AG04450 (cell line): ENCODE measurements at regions not wholly inside any gene's neighbourhood (a gene's known extent, or its start where the extent isn't known, plus 50 kb on each side); places are given as distances from the start of the nearest gene placed in this dataset.
A peak's percentile ranks its signal among the peaks of the same experiment; 100 is the strongest.

Experiments used
- CTCF ChIA-PET: fragments of 300-600, 350-600 bp; formaldehyde crosslinking; extraction: SDS; loops from one replicate; lab custom pipeline; 2022; ENCODE audit warnings: antibody characterized with exemption, inconsistent platforms; lab: Charles Lee
- POLR2A ChIA-PET: fragments of 350-600 bp; formaldehyde crosslinking; extraction: SDS; loops from one replicate; lab custom pipeline; 2021; ENCODE audit warnings: antibody characterized with exemption, inconsistent platforms; lab: Yijun Ruan, JAX
- DNase-seq: peaks from one replicate; pipeline ENCODE4 v3.0.0-alpha.2; 2011; ENCODE audit warnings: low read depth, low spot score
- H3K27ac ChIP-seq: one replicate; pipeline ENCODE4 v1.5.1; 2012; ENCODE audit warnings: low read depth, low read length, control low read depth
- H3K27me3 ChIP-seq: one replicate; pipeline ENCODE4 v1.6.0; 2012; ENCODE audit warnings: low read length; ENCODE audit not compliant: control insufficient read depth, insufficient read depth
- H3K4me3 ChIP-seq: 2 replicates; pipeline ENCODE4 v1.5.1; 2011; ENCODE audit warnings: mild to moderate bottlenecking, low read depth, low read length, control low read depth
- H3K9me3 ChIP-seq: 2 replicates; pipeline ENCODE4 v1.5.1; 2012; ENCODE audit warnings: low read length; ENCODE audit not compliant: control insufficient read depth, insufficient read depth
- TF ChIP-seq, protein P1 (sequence below): IDR thresholded peaks from 2 replicates; pipeline ENCODE4 v1.5.1; 2011; ENCODE audit warnings: low read depth, low read length, control low read depth, inconsistent platforms

DNA sequence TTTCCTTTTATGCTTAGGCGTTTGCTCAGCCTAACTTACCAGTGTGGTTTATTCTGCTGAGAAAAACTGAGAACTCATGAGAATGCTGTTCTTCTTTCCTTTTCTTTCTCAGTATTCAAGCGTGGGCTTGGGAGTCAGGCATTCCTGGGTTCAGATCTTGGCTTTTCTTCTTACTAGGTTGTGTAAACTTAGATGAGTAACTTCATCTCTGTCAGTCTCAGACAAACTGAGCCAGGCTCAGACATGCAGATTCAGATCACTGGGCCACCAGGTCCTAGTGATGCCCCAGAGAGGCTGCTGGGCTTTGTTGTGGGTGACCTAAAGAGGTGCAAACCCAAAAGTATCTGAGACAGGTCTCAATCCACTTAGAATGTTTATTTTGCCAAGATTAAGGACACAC lies 95.8 kb upstream of the MPHOSPH6 start:
- Histone ChIP-seq H3K27me3 (peaks cover 8% of the 10 kb centered on the region), H3K9me3 (no peaks in the 10 kb centered on the region), H3K4me3 (no peak overlapping the region), H3K27ac (no peak overlapping the region)
- ChIA-PET CTCF (interaction anchor here (3.3 kb wide), 1 partner anchor 190 kb away, joined by 40 read pairs; no protein-coding TSS in a partner anchor), POLR2A (no interaction called here)
- TF ChIP-seq, protein P1, sequence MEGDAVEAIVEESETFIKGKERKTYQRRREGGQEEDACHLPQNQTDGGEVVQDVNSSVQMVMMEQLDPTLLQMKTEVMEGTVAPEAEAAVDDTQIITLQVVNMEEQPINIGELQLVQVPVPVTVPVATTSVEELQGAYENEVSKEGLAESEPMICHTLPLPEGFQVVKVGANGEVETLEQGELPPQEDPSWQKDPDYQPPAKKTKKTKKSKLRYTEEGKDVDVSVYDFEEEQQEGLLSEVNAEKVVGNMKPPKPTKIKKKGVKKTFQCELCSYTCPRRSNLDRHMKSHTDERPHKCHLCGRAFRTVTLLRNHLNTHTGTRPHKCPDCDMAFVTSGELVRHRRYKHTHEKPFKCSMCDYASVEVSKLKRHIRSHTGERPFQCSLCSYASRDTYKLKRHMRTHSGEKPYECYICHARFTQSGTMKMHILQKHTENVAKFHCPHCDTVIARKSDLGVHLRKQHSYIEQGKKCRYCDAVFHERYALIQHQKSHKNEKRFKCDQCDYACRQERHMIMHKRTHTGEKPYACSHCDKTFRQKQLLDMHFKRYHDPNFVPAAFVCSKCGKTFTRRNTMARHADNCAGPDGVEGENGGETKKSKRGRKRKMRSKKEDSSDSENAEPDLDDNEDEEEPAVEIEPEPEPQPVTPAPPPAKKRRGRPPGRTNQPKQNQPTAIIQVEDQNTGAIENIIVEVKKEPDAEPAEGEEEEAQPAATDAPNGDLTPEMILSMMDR: no peak
- DNase-seq: no peak

DNA sequence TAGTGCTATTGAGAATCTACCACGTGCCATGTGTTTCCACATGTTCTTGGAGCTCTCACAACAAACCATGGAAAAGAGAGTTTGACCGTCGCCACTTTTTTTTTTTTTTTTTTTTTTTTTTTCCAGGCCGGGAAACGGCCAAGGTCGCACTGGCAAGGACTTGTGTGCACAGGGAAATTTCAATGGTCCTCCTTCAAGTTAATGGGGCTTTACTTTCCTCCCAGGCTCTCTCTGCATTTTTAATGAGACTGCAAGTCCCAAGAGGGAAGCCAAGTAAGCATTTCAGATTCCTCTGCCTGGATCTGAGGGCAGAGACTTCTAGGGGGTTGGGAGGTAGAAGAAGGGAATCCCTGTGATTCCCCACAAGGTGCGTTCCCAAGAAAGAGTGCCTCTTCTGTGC lies 94.7 kb upstream of the MPHOSPH6 start:
- TF ChIP-seq, protein P1: no peak
- Histone ChIP-seq H3K27ac (no peak overlapping the region), H3K9me3 (no peaks in the 10 kb centered on the region), H3K4me3 (no peak overlapping the region), H3K27me3 (peaks cover 8% of the 10 kb centered on the region)
- ChIA-PET CTCF (interaction anchor here (0.6 to 3.3 kb wide), 21 partner anchors 10 to 1182 kb away, joined by 3 to 41 read pairs (median 16); no protein-coding TSS in a partner anchor), POLR2A (no interaction called here)
- DNase-seq: no peak

DNA sequence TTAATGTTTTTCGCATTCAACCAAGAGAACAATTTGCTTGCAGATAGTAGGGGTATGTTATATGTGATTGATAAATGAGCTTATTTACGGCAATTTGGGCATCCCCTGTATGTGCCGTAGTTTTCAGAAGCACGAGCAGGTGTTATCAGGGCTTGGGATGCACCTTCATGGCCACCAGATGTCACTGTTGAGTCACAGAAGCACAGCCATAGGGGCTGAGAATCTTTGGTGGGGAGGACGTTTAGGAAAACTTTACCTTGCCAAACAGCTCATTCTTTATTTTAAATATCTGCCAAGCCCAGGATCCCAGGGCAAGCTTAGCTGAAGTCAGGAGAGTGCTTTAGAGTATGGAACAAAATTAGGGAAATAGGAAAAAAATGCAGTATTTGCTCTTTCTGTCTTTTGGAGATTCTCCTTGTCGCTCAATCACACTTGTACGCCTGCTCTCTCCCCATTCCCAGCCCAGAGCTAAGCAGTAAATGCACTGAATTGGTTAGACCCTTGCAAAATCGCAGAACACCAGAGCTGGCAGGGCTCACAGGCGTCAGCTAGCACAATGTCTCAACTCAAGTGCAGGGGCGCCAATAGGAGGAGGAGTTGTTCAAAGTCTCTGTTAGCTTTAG lies 93.6 kb upstream of the MPHOSPH6 start:
- POLR2A ChIA-PET: no interaction called here
- CTCF ChIA-PET: interaction anchor here (0.5 to 3.3 kb wide), 71 partner anchors 8 to 1617 kb away, joined by 3 to 41 read pairs (median 4); no protein-coding TSS in a partner anchor
- DNase-seq: peak; percentile 2
- Histone ChIP-seq H3K27me3 (peaks cover 8% of the 10 kb centered on the region), H3K9me3 (no peaks in the 10 kb centered on the region), H3K4me3 (no peak overlapping the region), H3K27ac (no peak overlapping the region)
- TF ChIP-seq, protein P1: peak; percentile 96

DNA sequence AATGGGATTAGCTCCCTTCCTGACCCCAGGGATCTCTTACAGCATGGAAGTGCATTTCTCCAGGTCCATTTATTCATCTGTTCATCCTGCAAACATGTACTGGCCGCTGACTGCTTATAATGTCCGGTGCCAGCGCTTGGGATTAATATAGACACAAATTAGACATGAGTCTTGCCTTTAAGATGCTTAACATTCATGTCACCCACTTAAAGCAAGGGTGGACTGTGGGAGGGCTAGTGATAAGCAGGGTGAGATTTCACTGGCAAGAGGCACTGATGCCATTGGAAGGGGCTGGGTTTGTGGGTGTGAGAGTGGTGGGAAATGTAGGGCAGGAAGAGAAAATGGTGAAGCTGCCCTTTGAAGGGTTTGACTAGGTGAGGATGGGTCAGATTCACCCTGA lies 92.2 kb upstream of the MPHOSPH6 start:
- Histone ChIP-seq H3K4me3 (no peak overlapping the region), H3K27ac (no peak overlapping the region), H3K9me3 (no peaks in the 10 kb centered on the region), H3K27me3 (peaks cover 8% of the 10 kb centered on the region)
- CTCF ChIA-PET: interaction anchor here (0.7 to 3.0 kb wide), 9 partner anchors 11 to 1185 kb away, joined by 3 to 41 read pairs (median 18); no protein-coding TSS in a partner anchor
- DNase-seq: no peak
- TF ChIP-seq, protein P1: no peak
- POLR2A ChIA-PET: no interaction called here

DNA sequence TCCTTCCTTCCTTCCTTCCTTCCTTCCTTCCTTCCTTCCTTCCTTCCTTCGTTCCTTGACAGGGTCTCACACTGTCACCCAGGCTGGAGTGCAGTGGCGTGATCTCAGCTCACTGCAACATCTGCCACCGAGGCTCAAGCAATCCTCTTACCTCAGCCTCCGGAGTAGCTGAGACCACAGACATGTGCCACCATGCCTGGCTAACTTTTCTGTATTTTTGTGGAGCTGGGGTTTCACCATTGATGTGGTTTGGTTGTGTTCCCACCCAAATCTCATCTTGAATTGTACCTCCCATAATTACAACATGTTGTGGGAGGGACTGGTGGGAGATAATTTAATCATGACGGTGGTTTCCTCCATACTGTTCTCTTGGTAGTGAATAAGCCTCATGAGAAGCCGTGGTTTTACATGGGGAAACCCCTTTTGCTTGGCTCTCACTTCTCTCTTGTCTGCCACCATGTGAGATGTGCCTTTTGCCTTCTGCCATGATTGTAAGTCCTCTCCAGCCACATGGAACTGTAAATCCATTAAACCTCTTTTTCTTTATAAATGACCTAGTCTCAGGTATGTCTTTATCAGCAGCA lies 90.3 kb upstream of the MPHOSPH6 start:
- POLR2A ChIA-PET: no interaction called here
- CTCF ChIA-PET: no interaction called here
- Histone ChIP-seq H3K27ac (no peak overlapping the region), H3K27me3 (peaks cover 4% of the 10 kb centered on the region), H3K4me3 (no peak overlapping the region), H3K9me3 (no peaks in the 10 kb centered on the region)
- TF ChIP-seq, protein P1: no peak
- no peak for DNase-seq
